ENCODE measurements at regions not wholly inside any gene's neighbourhood (a gene's known extent, or its start where the extent isn't known, plus 50 kb on each side); places are given as distances from the start of the nearest gene placed in this dataset.

- H3K4me3 ChIP-seq (ENCODE audit: low read length), result no peak overlapping the region
- no peak for TF ChIP-seq ZNF274 (IDR thresholded peaks at IDR 0.05; ENCODE audit: low read depth, low read length)
Measured at GRCh38 chr6:155591741-155592140, 136.1 kb upstream of the NOX3 start.

- no peak overlapping the region for H3K4me3 ChIP-seq (ENCODE audit: low read length)
- no peak for TF ChIP-seq ZNF274 (IDR thresholded peaks at IDR 0.05; ENCODE audit: low read depth, low read length)
Measured at GRCh38 chr6:155589190-155589589, 133.6 kb upstream of the NOX3 start.

GRCh38 chr6:155587817-155588216, 132.2 kb upstream of the NOX3 start:
- no peak overlapping the region for H3K4me3 ChIP-seq (ENCODE audit: low read length)
- no peak for TF ChIP-seq ZNF274 (IDR thresholded peaks at IDR 0.05; ENCODE audit: low read depth, low read length)

- no peak overlapping the region for H3K4me3 ChIP-seq (ENCODE audit: low read length)
- no peak for TF ChIP-seq ZNF274 (IDR thresholded peaks at IDR 0.05; ENCODE audit: low read depth, low read length)
Measured at GRCh38 chr6:155586090-155586489, 130.5 kb upstream of the NOX3 start.

- TF ChIP-seq ZNF274 (IDR thresholded peaks at IDR 0.05; ENCODE audit: low read depth, low read length), result no peak
Measured at GRCh38 chr6:155584006-155584405, 128.4 kb upstream of the NOX3 start.

GRCh38 chr6:155582016-155582991, 126.7 kb upstream of the NOX3 start:
- TF ChIP-seq ZNF274 (IDR thresholded peaks at IDR 0.05; ENCODE audit: low read depth, low read length), result no peak

More at GRCh38 chr6:155584006-155584405, 128.4 kb upstream of the NOX3 start:
- H3K4me3 ChIP-seq (ENCODE audit: low read length), result no peak overlapping the region

GRCh38 chr6:155580904-155581303, 125.3 kb upstream of the NOX3 start:
- no peak for TF ChIP-seq ZNF274 (IDR thresholded peaks at IDR 0.05; ENCODE audit: low read depth, low read length)
- no peak overlapping the region for H3K4me3 ChIP-seq (ENCODE audit: low read length)

More at GRCh38 chr6:155582016-155582991, 126.7 kb upstream of the NOX3 start:
- no peak overlapping the region for H3K4me3 ChIP-seq (ENCODE audit: low read length)

- TF ChIP-seq ZNF274 (IDR thresholded peaks at IDR 0.05; ENCODE audit: low read depth, low read length), result no peak
- H3K4me3 ChIP-seq (ENCODE audit: low read length), result no peak overlapping the region
Measured at GRCh38 chr6:155578251-155578650, 122.6 kb upstream of the NOX3 start.

GRCh38 chr6:155561966-155562364, 106.3 kb upstream of the NOX3 start:
- H3K4me3 ChIP-seq (ENCODE audit: low read length), result no peak overlapping the region
- TF ChIP-seq ZNF274 (IDR thresholded peaks at IDR 0.05; ENCODE audit: low read depth, low read length), result no peak

- no peak overlapping the region for H3K4me3 ChIP-seq (ENCODE audit: low read length)
- no peak for TF ChIP-seq ZNF274 (IDR thresholded peaks at IDR 0.05; ENCODE audit: low read depth, low read length)
Measured at GRCh38 chr6:155561257-155561965, 105.8 kb upstream of the NOX3 start.

- H3K4me3 ChIP-seq (ENCODE audit: low read length), result no peak overlapping the region
- no peak for TF ChIP-seq ZNF274 (IDR thresholded peaks at IDR 0.05; ENCODE audit: low read depth, low read length)
Measured at GRCh38 chr6:155549928-155550327, 94.3 kb upstream of the NOX3 start.

GRCh38 chr6:155549028-155549798, 93.6 kb upstream of the NOX3 start:
- H3K4me3 ChIP-seq (ENCODE audit: low read length), result no peak overlapping the region
- no peak for TF ChIP-seq ZNF274 (IDR thresholded peaks at IDR 0.05; ENCODE audit: low read depth, low read length)

- no peak for TF ChIP-seq ZNF274 (IDR thresholded peaks at IDR 0.05; ENCODE audit: low read depth, low read length)
- no peak overlapping the region for H3K4me3 ChIP-seq (ENCODE audit: low read length)
Measured at GRCh38 chr6:155548576-155548975, 92.9 kb upstream of the NOX3 start.

GRCh38 chr6:155544677-155545076, 89.0 kb upstream of the NOX3 start:
- no peak overlapping the region for H3K4me3 ChIP-seq (ENCODE audit: low read length)
- no peak for TF ChIP-seq ZNF274 (IDR thresholded peaks at IDR 0.05; ENCODE audit: low read depth, low read length)
